GM12872 (cell line): ENCODE measurements at regions not wholly inside any gene's neighbourhood (a gene's known extent, or its start where the extent isn't known, plus 50 kb on each side); places are given as distances from the start of the nearest gene placed in this dataset.

ENCODE experiments used
- CTCF ChIP-seq: IDR thresholded peaks from 3 replicates; pipeline ENCODE4 v1.5.1; 2011; ENCODE audit warnings: low read depth, mild to moderate bottlenecking, low read length, moderate library complexity; ENCODE audit not compliant: insufficient read depth

GRCh38 chr21:16011719-16012118 lies 281.9 kb downstream of the USP25 start:
- no peak for TF ChIP-seq CTCF

- TF ChIP-seq CTCF = no peak
Measured at GRCh38 chr21:16013570-16013969, 283.8 kb downstream of the USP25 start.

GRCh38 chr21:16020878-16021277 lies 291.1 kb downstream of the USP25 start:
- TF ChIP-seq CTCF = no peak

GRCh38 chr21:16022116-16022515 lies 292.3 kb downstream of the USP25 start:
- no peak for TF ChIP-seq CTCF

- no peak for TF ChIP-seq CTCF
Measured at GRCh38 chr21:16022921-16023320, 293.1 kb downstream of the USP25 start.

- no peak for TF ChIP-seq CTCF
Measured at GRCh38 chr21:16028142-16028541, 298.4 kb downstream of the USP25 start.

GRCh38 chr21:16028941-16029464 lies 299.2 kb downstream of the USP25 start:
- no peak for TF ChIP-seq CTCF
